ES-I3 (cell line): ENCODE measurements at regions not wholly inside any gene's neighbourhood (a gene's known extent, or its start where the extent isn't known, plus 50 kb on each side); places are given as distances from the start of the nearest gene placed in this dataset.
"Not testable (repeated sequence)": the region's sequence is repeated elsewhere in the genome, so short reads cannot be mapped to it uniquely, and the experiment has no call there.

Experiments used
- H3K36me3 ChIP-seq: 2 replicates; pipeline ENCODE4 v1.6.1; 2013; ENCODE audit warnings: mild to moderate bottlenecking, low read length, control low read depth, moderate library complexity; ENCODE audit not compliant: insufficient read depth
- H3K4me1 ChIP-seq: 2 replicates; pipeline ENCODE4 v1.6.1; 2013; ENCODE audit warnings: mild to moderate bottlenecking, control low read depth, low read length; ENCODE audit not compliant: insufficient read depth
- H3K9ac ChIP-seq: 2 replicates; pipeline ENCODE4 v1.6.1; 2013; ENCODE audit warnings: low read depth, mild to moderate bottlenecking, low read length, moderate library complexity
- H3K9me3 ChIP-seq: 2 replicates; pipeline ENCODE4 v1.6.1; 2013; ENCODE audit warnings: mild to moderate bottlenecking, low read length, moderate library complexity; ENCODE audit not compliant: control insufficient read depth, insufficient read depth

GRCh38 chr13:107961849-107962608 is 253.3 kb downstream of the LIG4 start:
- H3K36me3 ChIP-seq: no peaks in the 10 kb centered on the region
- H3K9me3 ChIP-seq: no peaks in the 10 kb centered on the region
- no peaks in the 10 kb centered on the region for H3K4me1 ChIP-seq
- H3K9ac ChIP-seq: no peak overlapping the region

GRCh38 chr13:107960301-107960700 is 255.0 kb downstream of the LIG4 start:
- Histone ChIP-seq H3K9me3 (no peaks in the 10 kb centered on the region), H3K36me3 (no peaks in the 10 kb centered on the region), H3K9ac (no peak overlapping the region), H3K4me1 (no peaks in the 10 kb centered on the region)

- Histone ChIP-seq H3K4me1 (no peaks in the 10 kb centered on the region), H3K36me3 (no peaks in the 10 kb centered on the region), H3K9me3 (no peaks in the 10 kb centered on the region), H3K9ac (no peak overlapping the region)
Measured at GRCh38 chr13:107956889-107957288, 258.4 kb downstream of the LIG4 start.

GRCh38 chr13:107942030-107942617 is 273.2 kb downstream of the LIG4 start:
- Histone ChIP-seq H3K9ac (no peak overlapping the region), H3K9me3 (no peaks in the 10 kb centered on the region), H3K4me1 (no peaks in the 10 kb centered on the region)

GRCh38 chr13:107941345-107942029 is 273.8 kb downstream of the LIG4 start:
- Histone ChIP-seq H3K4me1 (no peaks in the 10 kb centered on the region), H3K9me3 (no peaks in the 10 kb centered on the region), H3K9ac (no peak overlapping the region), H3K36me3 (no peaks in the 10 kb centered on the region)

More at GRCh38 chr13:107942030-107942617, 273.2 kb downstream of the LIG4 start:
- H3K36me3 ChIP-seq: no peaks in the 10 kb centered on the region

GRCh38 chr13:107937848-107938247 is 277.5 kb downstream of the LIG4 start:
- no peaks in the 10 kb centered on the region for H3K9me3 ChIP-seq
- no peak overlapping the region for H3K9ac ChIP-seq
- no peaks in the 10 kb centered on the region for H3K4me1 ChIP-seq
- H3K36me3 ChIP-seq: no peaks in the 10 kb centered on the region

- no peaks in the 10 kb centered on the region for H3K36me3 ChIP-seq
- no peak overlapping the region for H3K9ac ChIP-seq
- H3K9me3 ChIP-seq: no peaks in the 10 kb centered on the region
- no peaks in the 10 kb centered on the region for H3K4me1 ChIP-seq
Measured at GRCh38 chr13:107931056-107931455, 284.3 kb downstream of the LIG4 start.

GRCh38 chr13:107928762-107929161 is 286.6 kb downstream of the LIG4 start:
- Histone ChIP-seq H3K9ac (no peak overlapping the region), H3K9me3 (no peaks in the 10 kb centered on the region), H3K4me1 (no peaks in the 10 kb centered on the region), H3K36me3 (no peaks in the 10 kb centered on the region)

GRCh38 chr13:107927557-107927956 is 287.8 kb downstream of the LIG4 start:
- H3K4me1 ChIP-seq: no peaks in the 10 kb centered on the region
- H3K9ac ChIP-seq: no peak overlapping the region
- H3K36me3 ChIP-seq: no peaks in the 10 kb centered on the region
- H3K9me3 ChIP-seq: no peaks in the 10 kb centered on the region

GRCh38 chr13:107926515-107926914 is 288.8 kb downstream of the LIG4 start:
- H3K9me3 ChIP-seq, H3K36me3 ChIP-seq, H3K9ac ChIP-seq, H3K4me1 ChIP-seq: not testable (repeated sequence)

- H3K9me3 ChIP-seq, H3K4me1 ChIP-seq, H3K36me3 ChIP-seq, H3K9ac ChIP-seq: not testable (repeated sequence)
Measured at GRCh38 chr13:107916902-107917301, 298.4 kb downstream of the LIG4 start.

GRCh38 chr13:107912745-107913144 is 302.6 kb downstream of the LIG4 start:
- Histone ChIP-seq H3K9me3 (no peaks in the 10 kb centered on the region), H3K9ac (no peak overlapping the region), H3K4me1 (no peaks in the 10 kb centered on the region), H3K36me3 (no peaks in the 10 kb centered on the region)

GRCh38 chr13:107907065-107907805 is 308.1 kb downstream of the LIG4 start:
- no peaks in the 10 kb centered on the region for H3K36me3 ChIP-seq
- no peaks in the 10 kb centered on the region for H3K4me1 ChIP-seq
- no peaks in the 10 kb centered on the region for H3K9me3 ChIP-seq
- no peak overlapping the region for H3K9ac ChIP-seq

- Histone ChIP-seq H3K9ac (no peak overlapping the region), H3K36me3 (no peaks in the 10 kb centered on the region), H3K4me1 (no peaks in the 10 kb centered on the region), H3K9me3 (no peaks in the 10 kb centered on the region)
Measured at GRCh38 chr13:107906131-107906530, 309.2 kb downstream of the LIG4 start.
